IPS DF 6.9 (cell line): ENCODE measurements at regions not wholly inside any gene's neighbourhood (a gene's known extent, or its start where the extent isn't known, plus 50 kb on each side); places are given as distances from the start of the nearest gene placed in this dataset.

ENCODE experiments used
- DNase-seq: peaks from one replicate; pipeline ENCODE4 v3.0.0-alpha.2; 2013; ENCODE audit warnings: low read depth, low spot score
- H3K27ac ChIP-seq: one replicate; pipeline ENCODE4 v1.5.1; 2013; ENCODE audit warnings: low read length, control low read depth
- H3K27me3 ChIP-seq: 2 replicates; pipeline ENCODE4 v1.6.1; 2013; ENCODE audit warnings: mild to moderate bottlenecking, low read length; ENCODE audit not compliant: control insufficient read depth, insufficient read depth
- H3K36me3 ChIP-seq: 2 replicates; pipeline ENCODE4 v1.6.1; 2013; ENCODE audit warnings: low read length; ENCODE audit not compliant: control insufficient read depth, insufficient read depth
- H3K4me1 ChIP-seq: 2 replicates; pipeline ENCODE4 v1.6.1; 2013; ENCODE audit warnings: low read length; ENCODE audit not compliant: control insufficient read depth, insufficient read depth
- H3K4me3 ChIP-seq: 2 replicates; pipeline ENCODE4 v1.5.1; 2013; ENCODE audit warnings: mild to moderate bottlenecking, low read length
- H3K9me3 ChIP-seq: 2 replicates; pipeline ENCODE4 v1.6.1; 2013; ENCODE audit warnings: low read length, inconsistent platforms; ENCODE audit not compliant: control insufficient read depth, insufficient read depth
- WGBS: extraction: QIAGEN DNeasy Blood & Tissue Kit; methylation state at CpG from one replicate; pipeline ENCODE4 v1.1.7; 2013; ENCODE audit warnings: mixed read lengths, missing lambda C conversion rate; ENCODE audit not compliant: insufficient read length, insufficient coverage; 5-methylcytosine and 5-hydroxymethylcytosine counted together

- Histone ChIP-seq H3K36me3 (no peaks in the 10 kb centered on the region), H3K4me3 (no peak overlapping the region), H3K4me1 (no peaks in the 10 kb centered on the region), H3K27me3 (no peaks in the 10 kb centered on the region), H3K9me3 (no peaks in the 10 kb centered on the region), H3K27ac (no peak overlapping the region)
- no peak for DNase-seq
- no CpG with 5 or more reads among the region's 8 CpGs for WGBS
These were observed 352.4 kb upstream of the PKDCC start for GRCh38 chr2:41695198-41696113.

GRCh38 chr2:41697389-41697788 is 350.4 kb upstream of the PKDCC start:
- Histone ChIP-seq H3K9me3 (no peaks in the 10 kb centered on the region), H3K27me3 (no peaks in the 10 kb centered on the region), H3K4me3 (no peak overlapping the region), H3K36me3 (no peaks in the 10 kb centered on the region), H3K4me1 (no peaks in the 10 kb centered on the region), H3K27ac (no peak overlapping the region)
- no peak for DNase-seq
- WGBS = no CpG with 5 or more reads among the region's 36 CpGs

GRCh38 chr2:41698678-41699422 is 349.0 kb upstream of the PKDCC start:
- Histone ChIP-seq H3K27me3 (no peaks in the 10 kb centered on the region), H3K27ac (no peak overlapping the region), H3K4me1 (no peaks in the 10 kb centered on the region), H3K36me3 (no peaks in the 10 kb centered on the region), H3K4me3 (no peak overlapping the region), H3K9me3 (no peaks in the 10 kb centered on the region)
- peak; percentile 48 for DNase-seq
- no CpG with 5 or more reads among the region's 18 CpGs for WGBS

- DNase-seq = no peak
- WGBS = no CpG with 5 or more reads among the region's 3 CpGs
These were observed 346.6 kb upstream of the PKDCC start for GRCh38 chr2:41701231-41701630.

GRCh38 chr2:41703123-41703522 is 344.7 kb upstream of the PKDCC start:
- no peaks in the 10 kb centered on the region for H3K4me1 ChIP-seq
- H3K36me3 ChIP-seq = no peaks in the 10 kb centered on the region
- H3K9me3 ChIP-seq = no peaks in the 10 kb centered on the region
- H3K4me3 ChIP-seq = no peak overlapping the region
- no CpG with 5 or more reads among the region's 2 CpGs for WGBS
- no peak overlapping the region for H3K27ac ChIP-seq
- no peak for DNase-seq
- no peaks in the 10 kb centered on the region for H3K27me3 ChIP-seq

More at GRCh38 chr2:41701231-41701630, 346.6 kb upstream of the PKDCC start:
- H3K27me3 ChIP-seq = no peaks in the 10 kb centered on the region
- H3K27ac ChIP-seq = no peak overlapping the region
- H3K4me3 ChIP-seq = no peak overlapping the region
- H3K9me3 ChIP-seq = no peaks in the 10 kb centered on the region
- no peaks in the 10 kb centered on the region for H3K36me3 ChIP-seq
- no peaks in the 10 kb centered on the region for H3K4me1 ChIP-seq

GRCh38 chr2:41705634-41706033 is 342.2 kb upstream of the PKDCC start:
- Histone ChIP-seq H3K27me3 (no peaks in the 10 kb centered on the region), H3K36me3 (no peaks in the 10 kb centered on the region), H3K27ac (no peak overlapping the region), H3K4me1 (no peaks in the 10 kb centered on the region), H3K4me3 (no peak overlapping the region), H3K9me3 (no peaks in the 10 kb centered on the region)
- no peak for DNase-seq
- WGBS = no CpG with 5 or more reads among the region's 4 CpGs

- Histone ChIP-seq H3K27ac (no peak overlapping the region), H3K9me3 (no peaks in the 10 kb centered on the region), H3K27me3 (no peaks in the 10 kb centered on the region), H3K36me3 (no peaks in the 10 kb centered on the region), H3K4me1 (no peaks in the 10 kb centered on the region), H3K4me3 (no peak overlapping the region)
- no peak for DNase-seq
- WGBS = no CpG with 5 or more reads among the region's 2 CpGs
These were observed 341.5 kb upstream of the PKDCC start for GRCh38 chr2:41706286-41706685.

- WGBS = no CpG with 5 or more reads among the region's 10 CpGs
- no peaks in the 10 kb centered on the region for H3K9me3 ChIP-seq
- no peak overlapping the region for H3K4me3 ChIP-seq
These were observed 339.9 kb upstream of the PKDCC start for GRCh38 chr2:41707790-41708451.

GRCh38 chr2:41709702-41710599 is 337.9 kb upstream of the PKDCC start:
- no peaks in the 10 kb centered on the region for H3K36me3 ChIP-seq
- WGBS = no CpG with 5 or more reads among the region's 10 CpGs
- no peaks in the 10 kb centered on the region for H3K9me3 ChIP-seq
- no peaks in the 10 kb centered on the region for H3K27me3 ChIP-seq
- DNase-seq = no peak
- H3K4me1 ChIP-seq = no peaks in the 10 kb centered on the region
- no peak overlapping the region for H3K4me3 ChIP-seq
- H3K27ac ChIP-seq = no peak overlapping the region

More at GRCh38 chr2:41707790-41708451, 339.9 kb upstream of the PKDCC start:
- no peaks in the 10 kb centered on the region for H3K27me3 ChIP-seq
- no peak overlapping the region for H3K27ac ChIP-seq
- no peaks in the 10 kb centered on the region for H3K36me3 ChIP-seq
- DNase-seq = no peak
- no peaks in the 10 kb centered on the region for H3K4me1 ChIP-seq
